ENCODE measurements at regions not wholly inside any gene's neighbourhood (a gene's known extent, or its start where the extent isn't known, plus 50 kb on each side); places are given as distances from the start of the nearest gene placed in this dataset.

GRCh38 chr14:26104717-26105116, 493.1 kb downstream of the NOVA1 start:
- TF ChIP-seq CTCF (IDR thresholded peaks at IDR 0.05; ENCODE audit: low read depth, low read length): no peak
- H3K4me3 ChIP-seq (replicated peaks in 1 of 2; ENCODE audit: low read depth in 2 of 2, low read length in 2 of 2): no peak overlapping the region
- DNase-seq (ENCODE audit: low read depth in 2 of 2): no peak

- no peak for TF ChIP-seq CTCF (IDR thresholded peaks at IDR 0.05; ENCODE audit: low read depth, low read length)
- no peak for DNase-seq (ENCODE audit: low read depth in 2 of 2)
- no peak overlapping the region for H3K4me3 ChIP-seq (replicated peaks in 1 of 2; ENCODE audit: low read depth in 2 of 2, low read length in 2 of 2)
These were observed 500.0 kb downstream of the NOVA1 start for GRCh38 chr14:26097852-26098251.

DNA sequence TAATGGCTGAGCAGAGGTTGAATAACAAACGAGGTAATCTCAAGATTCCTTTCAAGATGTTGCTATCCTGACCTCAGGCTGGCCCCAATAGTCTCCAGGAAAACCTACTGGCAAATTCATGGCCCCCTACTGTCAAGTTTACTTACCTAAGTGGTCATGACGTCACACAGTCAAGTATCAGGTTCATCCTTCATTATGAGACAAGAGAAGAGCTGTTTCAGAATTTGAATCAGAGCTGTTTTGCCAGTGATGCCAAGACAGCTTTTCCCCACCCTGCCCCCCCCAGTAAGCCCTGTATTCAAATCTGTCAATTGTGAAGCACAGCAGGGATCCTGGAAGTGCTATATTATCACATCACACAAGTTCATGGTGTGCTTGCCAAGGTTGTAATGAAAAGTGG, 509.6 kb downstream of the NOVA1 start:
- TF ChIP-seq CTCF (IDR thresholded peaks at IDR 0.05; ENCODE audit: low read depth, low read length): no peak
- no peak overlapping the region for H3K4me3 ChIP-seq (replicated peaks in 1 of 2; ENCODE audit: low read depth in 2 of 2, low read length in 2 of 2)
- no peak for DNase-seq (ENCODE audit: low read depth in 2 of 2)

DNA sequence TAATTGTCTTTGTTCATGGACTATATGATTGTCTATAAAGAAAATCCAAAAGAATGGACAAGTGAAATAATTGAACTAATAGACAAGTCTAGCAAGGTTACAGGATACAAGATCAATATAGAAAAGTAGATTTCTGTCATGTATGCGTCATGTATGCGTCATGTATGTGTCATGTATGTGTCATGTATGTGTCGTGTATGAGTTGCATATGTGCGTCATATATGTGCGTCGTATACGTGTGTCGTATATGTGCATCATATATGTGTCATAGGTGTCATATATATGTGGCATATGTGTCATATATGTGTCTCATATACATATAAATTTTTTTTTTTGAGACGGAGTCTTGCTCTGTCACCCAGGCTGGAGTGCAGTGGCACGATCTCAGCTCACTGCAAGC, 516.8 kb downstream of the NOVA1 start:
- no peak for DNase-seq (ENCODE audit: low read depth in 2 of 2)
- TF ChIP-seq CTCF (IDR thresholded peaks at IDR 0.05; ENCODE audit: low read depth, low read length): no peak
- no peak overlapping the region for H3K4me3 ChIP-seq (replicated peaks in 1 of 2; ENCODE audit: low read depth in 2 of 2, low read length in 2 of 2)

GRCh38 chr14:26078561-26078960, 519.3 kb downstream of the NOVA1 start:
- TF ChIP-seq CTCF (IDR thresholded peaks at IDR 0.05; ENCODE audit: low read depth, low read length): no peak

GRCh38 chr14:26074892-26075291, 522.9 kb downstream of the NOVA1 start:
- DNase-seq (ENCODE audit: low read depth in 2 of 2): no peak
- no peak for TF ChIP-seq CTCF (IDR thresholded peaks at IDR 0.05; ENCODE audit: low read depth, low read length)
- H3K4me3 ChIP-seq (replicated peaks in 1 of 2; ENCODE audit: low read depth in 2 of 2, low read length in 2 of 2): no peak overlapping the region

More at GRCh38 chr14:26078561-26078960, 519.3 kb downstream of the NOVA1 start:
- DNase-seq (ENCODE audit: low read depth in 2 of 2): no peak
- no peak overlapping the region for H3K4me3 ChIP-seq (replicated peaks in 1 of 2; ENCODE audit: low read depth in 2 of 2, low read length in 2 of 2)

- no peak overlapping the region for H3K4me3 ChIP-seq (replicated peaks in 1 of 2; ENCODE audit: low read depth in 2 of 2, low read length in 2 of 2)
- no peak for TF ChIP-seq CTCF (IDR thresholded peaks at IDR 0.05; ENCODE audit: low read depth, low read length)
- DNase-seq (ENCODE audit: low read depth in 2 of 2): no peak
These were observed 527.4 kb downstream of the NOVA1 start for GRCh38 chr14:26070443-26070842.

All from cardiac fibroblast (primary cell).